Vagina (tissue), 2 donors: ENCODE measurements at regions not wholly inside any gene's neighbourhood (a gene's known extent, or its start where the extent isn't known, plus 50 kb on each side); places are given as distances from the start of the nearest gene placed in this dataset.

Experiments
- DNase-seq, 2 donors: peaks; one replicate each; pipeline ENCODE4 v3.0.0-alpha.2; 2017; ENCODE audit errors: extremely low spot score in 2 of 2
- H3K27ac ChIP-seq: fragments of 200-600 bp; sonication (generic); one replicate; pipeline ENCODE4 v1.5.1; 2019
- H3K27me3 ChIP-seq: fragments of 200-600 bp; sonication (generic); one replicate; pipeline ENCODE4 v1.5.1; 2019
- H3K36me3 ChIP-seq, 2 donors: fragments of 200-600 bp; sonication (generic); one replicate each; pipeline ENCODE4 v1.5.1; 2017 to 2019
- H3K4me1 ChIP-seq: fragments of 200-600 bp; sonication (generic); one replicate; pipeline ENCODE4 v1.5.1; 2019
- H3K4me3 ChIP-seq, 2 donors: fragments of 200-600 bp; sonication (generic); 1 replicate in 1 of 2; 2 replicates in 1 of 2; pipeline ENCODE4 v1.5.1; 2016 to 2019
- H3K9me3 ChIP-seq: fragments of 200-600 bp; sonication (generic); one replicate; pipeline ENCODE4 v1.5.1; 2019
- CTCF ChIP-seq, 3 experiments: fragments of 450-650 bp in 2 of 3; fragments of 200-600 bp in 1 of 3; sonication (generic) in 1 of 3; IDR thresholded peaks; one replicate each; pipeline ENCODE4 v1.5.1; 2017 to 2019; ENCODE audit warnings: antibody characterized with exemption in 3 of 3, mild to moderate bottlenecking in 2 of 3, moderate library complexity in 2 of 3
- POLR2A ChIP-seq, 2 donors: fragments of 450-650 bp; IDR thresholded peaks; one replicate each; pipeline ENCODE4 v1.6.1; 2017; ENCODE audit warnings: antibody characterized with exemption in 2 of 2, mild to moderate bottlenecking in 2 of 2, moderate library complexity in 2 of 2
- POLR2AphosphoS5 ChIP-seq, 2 donors: sonication (generic); formaldehyde crosslinking; IDR thresholded peaks; one replicate each; pipeline ENCODE4 v1.9.0; 2017; ENCODE audit warnings: antibody characterized with exemption in 2 of 2, mild to moderate bottlenecking in 2 of 2, low read depth in 1 of 2; ENCODE audit not compliant: insufficient read depth in 1 of 2
- intact Hi-C: fragments of 100-400 bp; cut with DNase I; formaldehyde crosslinking; loops from one replicate; pipeline ENCODE4 v1.15.1; 2023

- H3K27me3 ChIP-seq = no peaks in the 10 kb centered on the region
- TF ChIP-seq POLR2AphosphoS5 (IDR thresholded peaks at IDR 0.05; ENCODE audit: insufficient read depth in 1 of 2, low read depth in 1 of 2) (no peak), CTCF (IDR thresholded peaks at IDR 0.05) (no peak), POLR2A (IDR thresholded peaks at IDR 0.05) (no peak)
- DNase-seq = no peak
- H3K36me3 ChIP-seq = no peaks in the 10 kb centered on the region
- H3K27ac ChIP-seq = no peak overlapping the region
- no peaks in the 10 kb centered on the region for H3K9me3 ChIP-seq
- no peak overlapping the region for H3K4me3 ChIP-seq
- no peaks in the 10 kb centered on the region for H3K4me1 ChIP-seq
- intact Hi-C loops = loop anchor here (10.0 kb wide), 1 partner anchor 485 kb away; no protein-coding TSS in a partner anchor
Measured at GRCh38 chr9:90469435-90469834, 173.2 kb downstream of the DIRAS2 start.

GRCh38 chr9:90469865-90470387 is 172.7 kb downstream of the DIRAS2 start:
- TF ChIP-seq POLR2A (IDR thresholded peaks at IDR 0.05) (no peak), POLR2AphosphoS5 (IDR thresholded peaks at IDR 0.05; ENCODE audit: insufficient read depth in 1 of 2, low read depth in 1 of 2) (no peak), CTCF (IDR thresholded peaks at IDR 0.05) (no peak)
- Histone ChIP-seq H3K27ac (no peak overlapping the region), H3K36me3 (no peaks in the 10 kb centered on the region), H3K27me3 (no peaks in the 10 kb centered on the region), H3K4me3 (no peak overlapping the region), H3K9me3 (no peaks in the 10 kb centered on the region), H3K4me1 (no peaks in the 10 kb centered on the region)
- intact Hi-C loops = loop anchor here (10.0 kb wide), 1 partner anchor 485 kb away; no protein-coding TSS in a partner anchor
- no peak for DNase-seq

GRCh38 chr9:90476058-90476457 is 166.6 kb downstream of the DIRAS2 start:
- no peak overlapping the region for H3K27ac ChIP-seq
- no peak for TF ChIP-seq CTCF (IDR thresholded peaks at IDR 0.05)

GRCh38 chr9:90477535-90477934 is 165.1 kb downstream of the DIRAS2 start:
- no peaks in the 10 kb centered on the region for H3K9me3 ChIP-seq
- intact Hi-C loops = no loop called here
- H3K27me3 ChIP-seq = no peaks in the 10 kb centered on the region
- H3K27ac ChIP-seq = no peak overlapping the region
- DNase-seq = no peak
- no peak overlapping the region for H3K4me3 ChIP-seq
- H3K36me3 ChIP-seq = no peaks in the 10 kb centered on the region
- TF ChIP-seq POLR2A (IDR thresholded peaks at IDR 0.05) (no peak), POLR2AphosphoS5 (IDR thresholded peaks at IDR 0.05; ENCODE audit: insufficient read depth in 1 of 2, low read depth in 1 of 2) (no peak), CTCF (IDR thresholded peaks at IDR 0.05) (no peak)
- no peaks in the 10 kb centered on the region for H3K4me1 ChIP-seq

More at GRCh38 chr9:90476058-90476457, 166.6 kb downstream of the DIRAS2 start:
- Histone ChIP-seq H3K4me3 (no peak overlapping the region), H3K9me3 (no peaks in the 10 kb centered on the region), H3K4me1 (no peaks in the 10 kb centered on the region), H3K36me3 (no peaks in the 10 kb centered on the region), H3K27me3 (no peaks in the 10 kb centered on the region)
- intact Hi-C loops = no loop called here
- no peak for DNase-seq

- no peak for DNase-seq
- Histone ChIP-seq H3K4me3 (no peak overlapping the region), H3K27ac (no peak overlapping the region), H3K27me3 (no peaks in the 10 kb centered on the region), H3K9me3 (no peaks in the 10 kb centered on the region), H3K4me1 (no peaks in the 10 kb centered on the region), H3K36me3 (no peaks in the 10 kb centered on the region)
- intact Hi-C loops = no loop called here
- TF ChIP-seq POLR2AphosphoS5 (IDR thresholded peaks at IDR 0.05; ENCODE audit: insufficient read depth in 1 of 2, low read depth in 1 of 2) (no peak), CTCF (IDR thresholded peaks at IDR 0.05) (no peak), POLR2A (IDR thresholded peaks at IDR 0.05) (no peak)
Measured at GRCh38 chr9:90478821-90479220, 163.8 kb downstream of the DIRAS2 start.
